OCI-LY7 (cell line): ENCODE measurements at regions not wholly inside any gene's neighbourhood (a gene's known extent, or its start where the extent isn't known, plus 50 kb on each side); places are given as distances from the start of the nearest gene placed in this dataset.

Experiments
- BruUV-seq: library from RNA; stranded (reverse); fragments of 400-500 nt; replicated peaks from 2 replicates; lab custom pipeline; 2021; lab: Mats Ljungman, UMichigan
- CTCF ChIA-PET: fragments of 300-600 bp; sonication (Branson Sonifier 250); formaldehyde crosslinking; loops from one replicate; lab custom pipeline; 2022; ENCODE audit warnings: antibody characterized with exemption; ENCODE audit not compliant: unreplicated experiment; lab: Charles Lee
- POLR2A ChIA-PET: fragments of 300-600 bp; sonication (Branson Sonifier 250); formaldehyde crosslinking; loops from one replicate; lab custom pipeline; 2022; ENCODE audit warnings: antibody characterized with exemption; lab: Charles Lee
- DNase-seq: peaks from one replicate; pipeline ENCODE4 v3.0.0-alpha.2; 2015; ENCODE audit warnings: low spot score
- H2AFZ ChIP-seq: fragments of 200-600 bp; sonication (generic), shearing (Covaris generic); 2 replicates; pipeline ENCODE4 v1.6.1; 2014; ENCODE audit warnings: mild to moderate bottlenecking, antibody characterized with exemption, low read length, moderate library complexity
- H3K27ac ChIP-seq: fragments of 200-600 bp; sonication (generic); 2 replicates; pipeline ENCODE4 v1.5.1; 2014; ENCODE audit warnings: mixed run types, low read depth, mild to moderate bottlenecking, moderate library complexity, low read length, inconsistent platforms; ENCODE audit not compliant: poor library complexity, severe bottlenecking
- H3K36me3 ChIP-seq: fragments of 200-600 bp; sonication (generic); 2 replicates; pipeline ENCODE4 v1.6.1; 2014; ENCODE audit warnings: mild to moderate bottlenecking, antibody characterized with exemption, low read length, moderate library complexity, mixed read lengths; ENCODE audit not compliant: insufficient read depth
- H3K4me1 ChIP-seq: fragments of 200-600 bp; sonication (generic); 2 replicates; pipeline ENCODE4 v1.5.1; 2014; ENCODE audit warnings: mild to moderate bottlenecking, low read length; ENCODE audit not compliant: insufficient read depth, poor library complexity, severe bottlenecking
- H3K4me2 ChIP-seq: fragments of 200-600 bp; sonication (generic); 2 replicates; pipeline ENCODE4 v1.6.1; 2014; ENCODE audit warnings: mild to moderate bottlenecking, low read length
- H3K4me3 ChIP-seq: fragments of 200-600 bp; sonication (generic); 2 replicates; pipeline ENCODE4 v1.5.1; 2014; ENCODE audit warnings: mild to moderate bottlenecking, low read depth, low read length; ENCODE audit not compliant: poor library complexity, severe bottlenecking
- H3K79me2 ChIP-seq: fragments of 200-600 bp; sonication (generic); 2 replicates; pipeline ENCODE4 v1.6.1; 2016; ENCODE audit warnings: low read depth, mild to moderate bottlenecking, low read length, moderate library complexity, mixed read lengths; ENCODE audit not compliant: insufficient read depth
- H3K9me2 ChIP-seq: fragments of 200-600 bp; sonication (generic); 2 replicates; pipeline ENCODE4 v1.6.1; 2016; ENCODE audit warnings: mild to moderate bottlenecking, low read length, mixed read lengths; ENCODE audit not compliant: insufficient read depth
- H3K9me3 ChIP-seq: fragments of 200-600 bp; sonication (generic); 2 replicates; pipeline ENCODE4 v1.6.1; 2014; ENCODE audit warnings: mild to moderate bottlenecking, mixed run types, low read length, mixed read lengths
- H4K20me1 ChIP-seq: fragments of 200-600 bp; sonication (generic); 2 replicates; pipeline ENCODE4 v1.6.1; 2014; ENCODE audit warnings: mild to moderate bottlenecking, antibody characterized with exemption, low read length, moderate library complexity, mixed read lengths; ENCODE audit not compliant: insufficient read depth
- EZH2phosphoT487 ChIP-seq: fragments of 200-600 bp; sonication (generic); IDR thresholded peaks from 2 replicates; pipeline ENCODE4 v1.6.1; 2018; ENCODE audit warnings: low read depth, borderline replicate concordance, mild to moderate bottlenecking, mixed run types, antibody characterized with exemption, low read length, moderate library complexity, mixed read lengths
- intact Hi-C: fragments of 100-400 bp; cut with micrococcal nuclease; formaldehyde crosslinking; loops from one replicate; pipeline ENCODE4 v1.10.0; 2022; ENCODE audit not compliant: unreplicated experiment
- TF ChIP-seq, protein P1 (sequence below): fragments of 200-600 bp; sonication (generic); conservative IDR thresholded peaks from 2 replicates; pipeline ENCODE4 v1.5.1; 2014; ENCODE audit warnings: mild to moderate bottlenecking, antibody characterized with exemption, low read length, moderate library complexity, mixed read lengths

DNA sequence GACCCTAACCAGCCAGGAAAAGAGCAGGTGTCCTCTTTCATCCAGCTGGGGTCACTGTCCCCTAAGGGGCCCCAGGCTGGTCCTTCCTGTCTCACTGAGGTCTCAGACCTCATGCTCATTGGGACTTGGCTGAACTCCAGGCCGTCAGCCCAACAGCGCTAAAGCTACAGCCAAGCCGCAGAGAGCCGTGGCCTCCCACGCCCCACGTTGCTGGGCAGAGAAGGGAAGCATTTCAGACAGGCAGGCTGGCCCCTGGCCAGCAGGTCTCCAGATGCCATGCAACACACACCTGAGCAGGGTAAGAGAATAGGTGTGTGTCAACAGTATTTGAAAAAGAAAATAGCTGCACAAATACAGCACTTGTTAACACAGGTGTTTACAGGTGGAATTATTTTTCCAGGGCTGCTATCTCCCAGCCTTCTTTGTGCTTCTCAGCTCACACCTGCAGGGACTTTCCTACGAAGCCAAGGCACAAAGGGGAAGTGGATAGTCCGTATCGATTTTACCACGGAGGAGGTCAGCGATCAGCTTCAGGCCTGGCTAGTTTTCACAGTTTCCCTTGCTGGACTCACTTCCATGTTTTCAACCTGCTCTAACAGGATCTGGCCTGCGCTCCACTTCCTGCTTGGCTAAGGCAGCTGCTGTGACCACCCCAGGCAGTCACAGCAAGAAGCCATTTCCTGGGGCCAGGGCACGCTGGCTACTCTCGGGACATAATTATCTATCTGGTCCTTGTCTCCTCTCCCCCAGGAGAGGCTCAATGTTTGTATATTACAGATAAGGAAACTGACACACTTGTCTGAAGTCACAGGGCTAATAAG, 156.1 kb upstream of the ID2 start:
- CTCF ChIA-PET: interaction anchor here (0.8 to 1.2 kb wide), 4 partner anchors 19 to 156 kb away, joined by 3 to 6 read pairs (median 3); partner anchors contain the start of gene ID2
- H4K20me1 ChIP-seq: no peaks in the 10 kb centered on the region
- peak; percentile 82 for DNase-seq
- H3K4me1 ChIP-seq: peaks cover 100% of the 10 kb centered on the region
- no peak for TF ChIP-seq EZH2phosphoT487
- TF ChIP-seq, protein P1, sequence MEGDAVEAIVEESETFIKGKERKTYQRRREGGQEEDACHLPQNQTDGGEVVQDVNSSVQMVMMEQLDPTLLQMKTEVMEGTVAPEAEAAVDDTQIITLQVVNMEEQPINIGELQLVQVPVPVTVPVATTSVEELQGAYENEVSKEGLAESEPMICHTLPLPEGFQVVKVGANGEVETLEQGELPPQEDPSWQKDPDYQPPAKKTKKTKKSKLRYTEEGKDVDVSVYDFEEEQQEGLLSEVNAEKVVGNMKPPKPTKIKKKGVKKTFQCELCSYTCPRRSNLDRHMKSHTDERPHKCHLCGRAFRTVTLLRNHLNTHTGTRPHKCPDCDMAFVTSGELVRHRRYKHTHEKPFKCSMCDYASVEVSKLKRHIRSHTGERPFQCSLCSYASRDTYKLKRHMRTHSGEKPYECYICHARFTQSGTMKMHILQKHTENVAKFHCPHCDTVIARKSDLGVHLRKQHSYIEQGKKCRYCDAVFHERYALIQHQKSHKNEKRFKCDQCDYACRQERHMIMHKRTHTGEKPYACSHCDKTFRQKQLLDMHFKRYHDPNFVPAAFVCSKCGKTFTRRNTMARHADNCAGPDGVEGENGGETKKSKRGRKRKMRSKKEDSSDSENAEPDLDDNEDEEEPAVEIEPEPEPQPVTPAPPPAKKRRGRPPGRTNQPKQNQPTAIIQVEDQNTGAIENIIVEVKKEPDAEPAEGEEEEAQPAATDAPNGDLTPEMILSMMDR: peak; percentile 60
- no TSS peak for BruUV-seq
- H3K27ac ChIP-seq: peak overlapping the region; percentile 95
- intact Hi-C loops: loop anchor here (1.0 to 10.0 kb wide), 10 partner anchors 20 to 891 kb away; no protein-coding TSS in a partner anchor
- no peaks in the 10 kb centered on the region for H3K9me2 ChIP-seq
- peak overlapping the region; percentile 15; the same call in 1 of the 2 replicates for H2AFZ ChIP-seq
- H3K4me3 ChIP-seq: peak overlapping the region; percentile 37
- POLR2A ChIA-PET: interaction anchor here (0.7 to 12.8 kb wide), 16 partner anchors 8 to 292 kb away, joined by 3 to 107 read pairs (median 6); partner anchors contain the start of gene ID2
- H3K9me3 ChIP-seq: no peaks in the 10 kb centered on the region
- H3K4me2 ChIP-seq: peak overlapping the region; percentile 78
- H3K36me3 ChIP-seq: peaks cover under 1% of the 10 kb centered on the region
- peaks cover 15% of the 10 kb centered on the region; the same call in 1 of the 2 replicates for H3K79me2 ChIP-seq

DNA sequence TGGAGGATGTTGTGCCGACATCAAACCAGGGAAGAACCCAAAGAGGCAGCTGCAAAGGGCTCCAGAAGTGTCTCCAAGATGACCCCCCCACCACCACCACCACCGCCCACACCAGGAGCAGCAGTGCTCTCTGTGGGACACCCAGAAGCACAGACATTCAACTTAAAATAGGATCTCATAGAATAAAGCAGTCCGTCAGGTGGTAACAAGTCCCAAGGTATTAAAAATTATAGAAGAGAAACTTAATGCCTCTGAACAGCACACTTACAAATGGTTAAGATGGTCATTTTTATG, 155.5 kb upstream of the ID2 start:
- Histone ChIP-seq H3K9me2 (no peaks in the 10 kb centered on the region), H3K36me3 (peaks cover 4% of the 10 kb centered on the region), H2AFZ (peak overlapping the region; percentile 15; the same call in 1 of the 2 replicates), H3K27ac (peak overlapping the region; percentile 95), H3K4me2 (peak overlapping the region; percentile 78), H3K79me2 (peaks cover 10% of the 10 kb centered on the region; the same call in 1 of the 2 replicates), H3K4me3 (peak overlapping the region; percentile 37), H3K4me1 (peaks cover 95% of the 10 kb centered on the region), H4K20me1 (no peaks in the 10 kb centered on the region), H3K9me3 (peaks cover 3% of the 10 kb centered on the region; the same call in 1 of the 2 replicates)
- TF ChIP-seq, protein P1: 0 out of 2 replicates have a peak, but pooled peaks have one; percentile 20
- TF ChIP-seq EZH2phosphoT487: no peak
- ChIA-PET CTCF (interaction anchor here (0.9 to 1.2 kb wide), 3 partner anchors 18 to 48 kb away, joined by 3 to 6 read pairs (median 3); no protein-coding TSS in a partner anchor), POLR2A (interaction anchor here (0.7 to 12.8 kb wide), 11 partner anchors 11 to 158 kb away, joined by 3 to 107 read pairs (median 5); partner anchors contain the start of gene ID2)
- BruUV-seq: no TSS peak
- DNase-seq: no peak
- intact Hi-C loops: loop anchor here (1.0 to 10.0 kb wide), 3 partner anchors 48 to 892 kb away; no protein-coding TSS in a partner anchor
